ENCODE measurements at regions not wholly inside any gene's neighbourhood (a gene's known extent, or its start where the extent isn't known, plus 50 kb on each side); places are given as distances from the start of the nearest gene placed in this dataset.

DNA sequence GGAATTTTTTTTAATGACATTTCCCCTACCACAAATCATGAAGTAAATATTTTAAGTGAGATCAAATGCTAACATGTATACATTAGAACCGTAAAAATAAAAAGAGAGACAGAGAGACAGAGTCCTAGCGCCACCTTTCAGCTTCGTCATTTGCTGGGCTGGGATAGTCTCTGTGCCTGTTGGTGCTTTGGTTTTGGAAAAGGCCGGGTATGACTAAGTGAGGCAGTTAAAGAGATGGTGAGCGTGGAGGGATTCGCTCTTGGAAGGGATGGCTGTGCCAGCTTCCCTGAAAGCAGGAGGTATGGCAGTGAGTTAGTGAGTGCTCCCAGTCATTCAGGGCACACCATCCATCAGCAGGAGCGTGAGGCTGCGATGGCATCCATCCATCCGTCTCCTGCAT, 729.6 kb upstream of the WWC1 start:
- no peak for ATAC-seq
- DNase-seq (ENCODE audit: low spot score), result no peak
- Histone ChIP-seq H3K27ac (ENCODE audit: extremely low read length, insufficient read depth, low read length) (no peak overlapping the region), H3K36me3 (replicated peaks in 1 of 2; ENCODE audit: control insufficient read depth in 1 of 2, insufficient read depth in 2 of 2, low read length in 2 of 2) (no peaks in the 10 kb centered on the region), H3K9me3 (ENCODE audit: low read length) (no peaks in the 10 kb centered on the region), H3K4me3 (replicated peaks in 1 of 3; ENCODE audit: insufficient read depth in 1 of 3, low read depth in 2 of 3, low read length in 3 of 3) (no peak overlapping the region), H2AFZ (ENCODE audit: low read length) (no peak overlapping the region), H3K79me2 (ENCODE audit: insufficient read depth, low read length) (no peaks in the 10 kb centered on the region), H3K9ac (ENCODE audit: insufficient read depth, low read depth, low read length) (no peak overlapping the region), H3K4me1 (ENCODE audit: insufficient read depth, low read length) (no peaks in the 10 kb centered on the region), H3K27me3 (ENCODE audit: control insufficient read depth in 1 of 2, insufficient read depth in 2 of 2, low read length in 2 of 2) (no peaks in the 10 kb centered on the region), H3K4me2 (ENCODE audit: low read depth, low read length) (no peak overlapping the region), H4K20me1 (ENCODE audit: insufficient read depth, low read length) (no peaks in the 10 kb centered on the region)
- ChIA-PET CTCF (ENCODE audit: low intra/inter-chr PET ratio, low total read pairs) (no interaction called here), POLR2A (no interaction called here)
- BruUV-seq (replicated peaks), result no TSS peak
- intact Hi-C loops (cut with micrococcal nuclease; ENCODE audit: unreplicated experiment) (no loop called here), in situ Hi-C loops (cut with HindIII; ENCODE audit: extremely low pct_ligation_motif_present, low pct_unique_long_range_greater_than_20kb) (no loop called here)
- no peak for FAIRE-seq
- WGBS (ENCODE audit: low lambda C conversion rate), result 27% methylated on average over 9 of the region's 9 CpGs
- no peak for TF ChIP-seq SIN3A (IDR thresholded peaks at IDR 0.05; ENCODE audit: borderline replicate concordance, low read depth, low read length)
- TF ChIP-seq ZNF335 (CRISPR knock-in tag; IDR thresholded peaks at IDR 0.05), result no peak
- no peak for TF ChIP-seq ZBTB7A (CRISPR knock-in tag; IDR thresholded peaks at IDR 0.05)
- no peak for TF ChIP-seq NR0B2 (CRISPR knock-in tag; IDR thresholded peaks at IDR 0.05)
- no peak for TF ChIP-seq TRAFD1 (CRISPR knock-in tag; IDR thresholded peaks at IDR 0.05; ENCODE audit: borderline replicate concordance)

DNA sequence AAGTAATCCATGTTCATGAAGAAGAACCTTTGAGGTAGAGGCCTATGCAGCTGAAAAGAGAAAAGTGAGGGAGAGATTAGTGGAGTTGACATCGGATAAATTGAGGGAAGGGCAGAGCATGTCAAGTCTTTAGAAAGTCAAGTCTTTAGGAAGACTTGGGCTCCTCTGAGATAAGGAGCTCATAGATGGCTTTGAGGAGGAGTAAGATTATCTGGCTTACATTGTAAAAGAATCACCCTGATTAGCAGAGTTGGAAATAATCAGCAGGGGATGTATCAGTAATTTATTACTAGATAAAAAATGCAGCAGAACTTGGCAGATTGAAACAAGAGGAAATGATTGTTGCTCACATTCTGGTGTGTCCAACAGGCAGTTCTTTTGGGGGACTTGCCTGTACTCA, 727.2 kb upstream of the WWC1 start:
- no TSS peak for BruUV-seq (replicated peaks)
- in situ Hi-C loops (cut with HindIII; ENCODE audit: extremely low pct_ligation_motif_present, low pct_unique_long_range_greater_than_20kb), result no loop called here
- TF ChIP-seq SOX6 (IDR thresholded peaks at IDR 0.05) (no peak), SOX6 (CRISPR knock-in tag; IDR thresholded peaks at IDR 0.05) (no peak), KDM4B (CRISPR knock-in tag; IDR thresholded peaks at IDR 0.05) (no peak), KDM5A (IDR thresholded peaks at IDR 0.05; ENCODE audit: borderline replicate concordance, low read length) (no peak), HMGA1 (CRISPR knock-in tag; conservative IDR thresholded peaks at IDR 0.05) (no peak), HOXA3 (CRISPR knock-in tag; IDR thresholded peaks at IDR 0.05) (no peak), KMT2B (CRISPR knock-in tag; IDR thresholded peaks at IDR 0.05) (no peak), ZNF549 (CRISPR knock-in tag; IDR thresholded peaks at IDR 0.05) (no peak), HMG20A (CRISPR knock-in tag; IDR thresholded peaks at IDR 0.05; ENCODE audit: borderline replicate concordance) (no peak), CCAR2 (optimal IDR thresholded peaks at IDR 0.05; ENCODE audit: low read depth, low read length) (no peak), PRDM10 (CRISPR knock-in tag; IDR thresholded peaks at IDR 0.05; ENCODE audit: low read depth) (no peak)

More for the DNA sequence above, 727.2 kb upstream of the WWC1 start:
- FAIRE-seq, result no peak
- ChIA-PET POLR2A (no interaction called here), CTCF (ENCODE audit: low intra/inter-chr PET ratio, low total read pairs) (no interaction called here)
- no peaks in the 10 kb centered on the region for H3K79me2 ChIP-seq (ENCODE audit: insufficient read depth, low read length)
- no peak overlapping the region for H3K4me2 ChIP-seq (ENCODE audit: low read depth, low read length)
- H3K27me3 ChIP-seq (ENCODE audit: control insufficient read depth in 1 of 2, insufficient read depth in 2 of 2, low read length in 2 of 2), result no peaks in the 10 kb centered on the region
- no peaks in the 10 kb centered on the region for H3K9me3 ChIP-seq (ENCODE audit: low read length)
- no peak overlapping the region for H2AFZ ChIP-seq (ENCODE audit: low read length)
- intact Hi-C loops (cut with micrococcal nuclease; ENCODE audit: unreplicated experiment), result no loop called here
- DNase-seq (ENCODE audit: low spot score), result no peak
- 0% methylated on average over 1 of the region's 1 CpG for WGBS (ENCODE audit: low lambda C conversion rate)
- ATAC-seq, result no peak
- H3K27ac ChIP-seq (ENCODE audit: extremely low read length, insufficient read depth, low read length), result no peak overlapping the region
- no peak overlapping the region for H3K4me3 ChIP-seq (replicated peaks in 1 of 3; ENCODE audit: insufficient read depth in 1 of 3, low read depth in 2 of 3, low read length in 3 of 3)
- H3K36me3 ChIP-seq (replicated peaks in 1 of 2; ENCODE audit: control insufficient read depth in 1 of 2, insufficient read depth in 2 of 2, low read length in 2 of 2), result no peaks in the 10 kb centered on the region
- H3K4me1 ChIP-seq (ENCODE audit: insufficient read depth, low read length), result no peaks in the 10 kb centered on the region
- H4K20me1 ChIP-seq (ENCODE audit: insufficient read depth, low read length), result no peaks in the 10 kb centered on the region
- no peak overlapping the region for H3K9ac ChIP-seq (ENCODE audit: insufficient read depth, low read depth, low read length)
